CD4-positive, alpha-beta T cell treated with Interleukin-4 for 1 hour (primary cell): ENCODE measurements at regions not wholly inside any gene's neighbourhood (a gene's known extent, or its start where the extent isn't known, plus 50 kb on each side); places are given as distances from the start of the nearest gene placed in this dataset.
"Not testable (repeated sequence)": the region's sequence is repeated elsewhere in the genome, so short reads cannot be mapped to it uniquely, and the experiment has no call there.

Experiments
- DNase-seq, 2 donors: peaks; one replicate each; pipeline ENCODE4 v3.0.0-alpha.2; 2020 to 2022

DNA sequence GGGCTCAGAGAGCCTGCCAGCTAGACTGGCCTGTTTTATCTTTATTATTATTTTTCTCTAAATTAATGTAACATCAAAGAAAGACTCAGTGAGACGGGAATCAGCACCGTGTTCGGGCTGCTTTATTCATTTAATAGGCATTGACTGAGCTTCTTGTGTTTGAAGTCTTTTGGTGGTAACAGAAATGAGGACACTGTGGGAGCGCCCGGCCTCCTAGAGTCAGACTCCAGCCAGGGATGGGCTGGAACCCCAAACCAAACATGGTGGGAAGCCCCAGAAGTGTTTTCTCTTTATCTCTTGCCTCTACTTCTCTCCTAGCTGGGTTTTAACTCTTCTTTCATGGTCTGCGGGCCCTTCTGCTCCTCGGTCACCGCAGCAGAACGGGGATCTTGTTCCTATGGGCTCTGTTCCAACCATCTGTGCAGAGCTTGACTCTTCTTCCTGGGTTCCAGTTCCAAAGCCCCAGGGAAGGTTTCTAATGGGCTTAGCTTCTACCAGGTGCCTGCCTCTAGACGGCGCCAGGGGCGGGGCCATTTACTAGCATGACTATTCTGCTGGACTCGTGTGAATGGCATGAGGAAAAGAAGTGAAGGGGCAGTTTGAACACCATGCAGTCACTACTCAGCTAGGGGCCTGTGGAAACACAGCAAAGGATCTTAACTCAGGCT lies 123.8 kb downstream of the FGF18 start:
- DNase-seq = no peak

DNA sequence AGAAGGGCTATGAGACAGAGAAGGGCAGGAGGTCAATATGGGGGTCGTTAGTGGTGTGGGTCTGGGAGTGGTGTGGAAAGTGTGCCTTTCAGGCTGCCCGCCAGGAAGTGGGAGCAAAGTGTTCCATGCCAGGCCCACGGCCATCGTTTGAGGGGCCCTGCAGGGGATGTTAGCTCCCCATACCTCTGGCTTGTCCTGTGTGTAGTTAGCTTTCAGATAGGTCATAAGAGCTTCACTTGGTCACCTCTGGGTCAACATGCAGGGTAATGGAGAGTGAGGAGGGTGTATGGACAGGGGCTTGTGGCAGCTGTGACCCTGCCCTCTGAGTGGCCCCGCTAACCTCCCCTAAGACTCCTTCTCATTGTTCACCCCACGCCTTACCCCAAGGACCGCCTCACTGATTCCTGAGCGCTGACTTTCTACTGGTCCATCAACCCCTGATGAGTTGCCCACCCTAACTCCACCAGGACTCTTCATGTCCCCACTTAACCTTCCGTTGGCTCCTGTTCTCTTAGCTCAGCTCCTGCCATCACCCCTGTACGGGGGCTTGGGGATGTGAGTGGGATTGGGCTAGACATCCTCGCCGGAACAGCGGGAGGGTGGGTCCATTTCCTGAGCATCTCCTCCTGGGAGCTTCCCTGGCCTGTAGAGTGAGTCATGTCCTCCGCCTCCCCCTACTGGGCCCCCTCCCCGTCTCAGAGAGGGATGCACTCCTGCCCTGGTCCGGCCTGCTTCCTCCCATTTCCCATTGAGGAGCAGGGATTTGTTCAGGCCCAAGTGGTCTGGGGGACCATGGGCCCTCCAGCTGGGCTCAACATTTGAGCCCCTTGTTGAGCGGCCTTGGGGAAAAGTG lies 125.7 kb downstream of the FGF18 start:
- DNase-seq = no peak

DNA sequence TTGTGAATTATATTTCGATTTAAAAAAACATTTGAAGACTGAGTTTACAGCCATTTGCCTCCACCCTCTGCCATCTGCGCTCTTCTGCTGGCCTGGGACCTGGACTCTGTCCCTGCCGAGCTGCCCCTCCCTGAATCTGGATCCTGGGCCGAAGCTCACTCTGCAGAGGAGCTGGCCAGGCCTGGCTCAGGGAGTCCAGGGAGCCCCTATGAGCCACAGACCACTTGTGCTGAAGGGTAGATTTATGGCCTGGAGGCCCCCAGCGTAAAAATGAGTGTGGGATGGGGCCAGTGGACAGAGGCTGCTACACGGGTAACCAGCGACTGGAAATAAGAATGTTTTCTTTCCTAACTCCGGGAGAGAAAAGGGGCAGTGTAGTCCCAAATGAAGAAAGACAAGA lies 129.8 kb downstream of the FGF18 start:
- DNase-seq = no peak

DNA sequence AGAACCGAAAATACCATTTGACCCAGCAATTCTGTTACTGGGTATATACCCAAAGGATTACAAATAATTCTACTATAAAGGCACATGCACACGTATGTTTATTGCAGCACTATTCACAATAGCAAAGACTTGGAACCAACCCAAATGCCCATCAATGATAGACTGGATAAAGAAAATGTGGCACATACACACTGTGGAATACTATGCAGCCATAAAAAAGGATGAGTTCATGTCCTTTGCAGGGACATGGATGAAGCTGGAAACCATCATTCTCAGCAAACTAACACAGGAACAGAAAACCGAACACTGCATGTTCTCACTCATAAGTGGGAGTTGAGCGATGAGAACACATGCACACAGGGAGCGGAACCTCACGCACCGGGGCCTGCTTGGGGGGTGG lies 134.4 kb downstream of the FGF18 start:
- not testable (repeated sequence) for DNase-seq

DNA sequence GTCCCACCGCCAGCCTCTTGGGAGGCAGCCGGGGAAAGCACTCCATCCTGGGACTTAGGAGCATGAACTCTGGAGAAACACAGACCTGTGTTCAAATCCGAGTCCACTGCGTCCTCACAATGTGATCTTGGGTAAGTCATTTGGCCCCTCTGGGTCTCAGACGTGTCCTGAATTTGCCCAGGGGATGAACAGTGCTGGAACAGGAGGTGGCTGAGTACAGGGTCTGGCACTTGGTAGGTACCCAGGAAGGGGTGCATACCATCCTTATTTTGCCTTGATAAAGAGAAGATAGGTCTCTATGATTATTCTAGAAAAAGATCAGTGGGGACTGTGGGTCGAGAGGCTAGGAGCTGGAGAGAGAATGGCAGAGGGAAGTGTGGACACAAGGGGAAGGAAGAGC lies 135.7 kb downstream of the FGF18 start:
- DNase-seq = no peak

DNA sequence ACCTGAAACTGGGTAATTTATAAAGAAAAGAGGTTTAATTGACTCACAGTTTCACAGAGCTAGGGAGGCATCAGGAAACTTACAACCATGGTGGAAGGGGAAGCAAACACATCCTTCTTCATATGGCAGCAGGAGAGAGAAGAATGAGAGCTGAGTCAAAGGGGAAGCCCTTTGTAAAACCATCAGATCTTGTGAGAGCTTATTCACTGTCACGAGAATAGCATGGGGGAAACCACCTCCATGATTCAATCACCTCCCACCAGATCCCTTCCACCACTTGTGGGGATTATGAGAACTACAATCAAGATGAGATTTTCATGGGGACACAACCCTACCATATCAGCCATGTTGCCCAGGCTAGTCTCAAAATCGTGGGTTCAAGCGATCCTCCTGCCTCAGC lies 143.4 kb downstream of the FGF18 start:
- no peak for DNase-seq

DNA sequence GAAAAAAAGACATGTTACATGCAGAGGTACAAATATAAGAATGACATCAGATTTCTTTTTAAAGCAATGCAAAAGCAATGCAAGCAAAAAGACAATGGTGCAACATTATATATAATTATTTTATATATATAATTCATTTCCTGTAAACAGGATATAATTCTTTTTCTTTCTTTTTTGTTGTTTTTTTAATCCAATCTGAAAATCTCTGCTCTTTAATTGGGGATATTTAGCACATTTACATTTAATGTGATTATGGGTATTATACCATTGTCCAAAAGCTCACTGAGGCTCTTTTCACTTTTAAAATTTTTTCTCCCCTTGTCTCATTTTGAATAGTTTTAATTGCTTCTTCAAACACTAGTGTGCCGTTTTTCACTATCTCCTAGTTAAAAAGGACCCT lies 148.9 kb downstream of the FGF18 start:
- no peak for DNase-seq

DNA sequence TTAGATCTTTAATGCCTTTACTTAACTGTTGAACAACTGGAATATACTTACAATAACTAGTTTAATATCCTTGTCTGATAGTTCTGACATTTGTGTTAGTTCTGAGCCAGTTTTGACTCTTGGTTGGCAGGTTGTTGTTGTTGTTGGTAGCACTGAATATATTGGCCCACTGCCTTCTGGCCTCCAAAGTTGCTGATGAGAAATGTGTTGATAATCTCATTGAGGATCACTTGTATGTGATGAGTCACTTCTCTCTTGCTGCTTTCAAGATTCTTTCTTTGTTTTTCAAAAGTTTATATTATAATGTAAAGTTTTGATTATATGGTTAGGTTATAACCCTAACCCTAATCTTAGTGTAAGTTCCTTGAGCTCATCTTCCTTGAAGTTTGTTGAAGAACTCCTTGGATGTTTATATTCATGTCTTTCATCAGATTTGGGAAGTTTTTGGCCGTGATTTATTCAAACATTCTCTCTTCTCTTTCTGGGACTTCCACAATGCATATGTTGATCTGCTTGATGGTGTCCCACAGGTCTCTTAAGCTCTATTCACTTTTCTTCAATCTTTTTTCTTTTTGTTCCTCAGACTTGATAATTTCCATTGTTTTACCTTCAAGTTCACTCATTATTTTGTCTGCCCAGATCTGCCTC lies 149.7 kb downstream of the FGF18 start:
- no peak for DNase-seq

DNA sequence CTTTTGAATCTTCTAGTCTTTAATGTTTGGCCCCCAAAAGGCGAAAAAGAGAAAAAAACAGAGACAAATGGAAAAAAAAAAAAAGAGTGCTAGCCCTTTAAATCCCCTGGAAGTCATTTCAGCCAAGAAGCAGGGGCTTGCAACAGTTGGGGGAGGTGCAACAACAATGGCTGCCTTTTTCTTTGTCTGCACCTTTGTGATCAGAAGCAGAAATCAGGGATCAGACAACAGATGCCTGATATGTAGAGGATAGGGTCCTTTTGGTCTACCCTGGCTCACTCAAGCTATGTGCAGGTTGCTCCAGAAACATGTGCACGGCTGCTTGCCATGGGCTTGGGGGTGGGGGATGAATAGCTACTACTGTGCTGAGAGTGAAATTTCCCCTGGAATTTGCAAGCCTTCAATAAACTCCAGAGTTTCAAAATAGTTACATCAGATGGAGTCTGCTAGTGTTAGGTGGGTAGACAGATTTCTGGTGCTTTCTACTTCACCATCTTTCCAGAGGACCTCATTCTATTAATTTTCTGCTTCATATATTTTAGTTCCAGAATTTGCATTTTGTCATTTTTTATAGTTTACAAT lies 150.9 kb downstream of the FGF18 start:
- DNase-seq = no peak

DNA sequence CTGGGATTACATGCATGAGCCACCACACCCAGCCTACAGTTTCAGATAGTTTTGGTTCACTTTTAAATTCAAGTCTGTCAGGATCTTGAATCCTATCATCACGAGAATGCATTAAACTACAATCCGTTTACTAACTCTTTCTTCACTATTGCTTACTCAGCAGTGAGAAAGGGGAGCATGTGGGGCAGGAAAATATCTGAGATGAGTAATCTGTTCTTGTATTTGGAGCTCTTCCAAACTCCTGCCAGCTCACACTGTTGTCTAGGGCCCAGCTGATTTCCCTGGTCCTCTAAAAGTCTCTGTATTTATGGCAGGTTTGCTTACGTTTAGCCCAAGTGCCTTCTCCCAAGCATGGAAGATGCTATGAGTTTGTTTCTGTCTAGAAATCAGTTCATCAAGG lies 152.2 kb downstream of the FGF18 start:
- DNase-seq = no peak

DNA sequence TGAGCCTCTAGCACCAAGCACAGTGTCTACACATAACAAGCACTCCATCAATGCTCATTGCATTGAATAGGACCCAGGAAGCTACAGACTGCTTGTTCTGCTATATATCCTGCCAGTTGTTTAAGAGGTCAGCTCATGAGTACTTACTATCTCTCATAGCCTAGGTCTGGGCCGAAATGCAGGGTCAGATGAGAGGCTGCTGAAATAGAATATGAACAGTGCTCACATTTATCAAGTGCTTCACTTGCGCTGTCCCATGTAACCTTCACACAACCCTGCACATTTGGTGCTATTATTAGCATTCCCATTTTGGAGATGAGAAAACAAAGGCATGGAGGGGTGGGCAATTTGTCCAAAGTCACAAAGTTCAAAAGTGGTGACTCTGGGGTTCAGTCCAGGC lies 153.6 kb downstream of the FGF18 start:
- DNase-seq = no peak

DNA sequence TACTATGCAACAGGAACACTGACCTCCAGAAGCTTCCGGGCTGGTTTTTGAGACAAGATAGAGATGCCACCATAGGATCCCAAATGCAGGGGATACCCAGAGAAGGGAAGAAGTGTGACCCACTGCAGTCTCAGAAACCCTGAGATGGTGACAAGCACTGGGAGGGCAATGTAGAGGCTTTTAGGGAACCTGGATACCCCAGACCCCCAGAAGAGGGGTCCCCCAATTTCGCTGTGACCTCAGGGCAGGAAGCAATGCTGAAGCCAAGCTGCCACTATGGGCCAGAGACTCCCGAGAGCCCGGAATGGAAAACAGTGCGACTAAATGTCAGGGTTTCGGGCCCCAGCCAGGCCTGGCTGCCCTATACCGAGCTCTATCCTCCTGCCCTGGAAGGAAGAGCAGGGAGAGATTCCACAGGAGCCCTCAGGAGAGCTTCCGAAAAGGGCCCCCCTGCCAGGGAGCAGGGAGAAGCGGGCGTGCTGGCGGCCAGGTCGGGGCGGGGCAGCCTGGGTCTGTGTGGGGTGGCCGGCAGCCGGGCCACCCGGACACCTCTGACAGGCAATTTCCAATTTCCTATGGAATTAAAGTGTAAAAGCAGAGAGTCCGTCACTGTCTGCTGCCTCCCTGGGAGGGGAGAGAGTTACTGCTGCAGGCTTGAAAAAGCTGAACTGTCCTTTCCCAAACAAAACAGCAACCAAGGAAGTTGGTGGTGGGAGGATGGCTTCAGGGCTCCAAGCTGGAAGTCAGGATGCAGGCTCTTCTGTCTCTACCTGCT lies 154.2 kb downstream of the FGF18 start:
- DNase-seq = no peak

DNA sequence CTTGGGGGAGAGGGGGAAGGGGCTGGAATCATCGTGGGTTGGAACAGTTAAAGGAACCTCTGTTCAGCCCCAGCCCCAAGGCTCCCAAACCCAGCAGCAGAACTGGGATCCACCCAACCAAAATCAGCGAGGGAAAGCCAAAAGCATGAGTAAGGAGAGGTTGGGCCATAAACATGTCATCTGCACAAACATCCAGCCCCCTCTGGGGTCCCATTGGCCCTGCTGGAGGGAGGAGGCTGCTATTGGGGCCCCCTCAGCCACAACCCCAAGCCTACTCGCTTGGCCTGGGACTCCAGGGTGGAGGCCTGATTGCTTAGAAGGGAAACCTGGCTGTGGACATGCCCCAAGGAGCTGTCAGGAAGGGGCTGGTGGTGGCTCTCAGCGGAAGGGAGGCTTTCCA lies 154.9 kb downstream of the FGF18 start:
- no peak for DNase-seq

DNA sequence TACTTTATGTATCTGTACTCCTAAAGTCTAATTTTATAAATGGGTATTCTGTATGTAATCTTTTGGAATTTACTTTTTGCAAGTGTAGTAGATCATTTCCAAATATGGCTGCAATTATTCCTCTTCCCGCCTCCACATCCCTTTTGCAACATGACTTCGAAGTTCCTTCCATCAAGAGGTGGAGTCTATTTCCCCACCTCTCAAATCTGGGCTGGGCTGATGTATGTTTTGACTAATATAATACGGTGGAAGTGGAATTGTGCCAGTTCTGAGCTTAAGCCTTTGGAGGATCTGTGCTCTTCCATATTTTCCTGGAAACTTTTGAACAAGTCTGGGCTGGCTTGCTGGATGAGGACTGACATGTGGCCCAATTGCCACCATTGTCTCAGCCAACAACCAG lies 155.9 kb downstream of the FGF18 start:
- DNase-seq = no peak

DNA sequence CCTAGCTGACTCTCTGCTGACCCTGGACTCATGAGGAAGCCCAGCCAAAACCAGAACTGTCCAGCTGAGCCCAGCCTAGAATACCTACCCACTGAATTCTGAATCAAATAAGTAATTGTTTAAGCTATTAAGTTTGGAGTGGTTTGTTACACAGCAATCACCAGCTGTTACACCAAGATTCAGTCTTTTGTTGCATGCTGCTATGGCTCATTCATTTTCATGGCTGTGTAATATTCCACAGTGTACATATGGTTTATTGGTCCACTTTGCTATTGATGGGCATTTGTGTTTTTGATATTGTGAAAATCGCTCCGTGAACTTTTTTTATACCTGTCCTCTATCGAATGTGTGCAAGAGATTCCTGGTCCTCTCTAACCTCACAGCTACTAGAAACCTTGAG lies 156.4 kb downstream of the FGF18 start:
- no peak for DNase-seq

DNA sequence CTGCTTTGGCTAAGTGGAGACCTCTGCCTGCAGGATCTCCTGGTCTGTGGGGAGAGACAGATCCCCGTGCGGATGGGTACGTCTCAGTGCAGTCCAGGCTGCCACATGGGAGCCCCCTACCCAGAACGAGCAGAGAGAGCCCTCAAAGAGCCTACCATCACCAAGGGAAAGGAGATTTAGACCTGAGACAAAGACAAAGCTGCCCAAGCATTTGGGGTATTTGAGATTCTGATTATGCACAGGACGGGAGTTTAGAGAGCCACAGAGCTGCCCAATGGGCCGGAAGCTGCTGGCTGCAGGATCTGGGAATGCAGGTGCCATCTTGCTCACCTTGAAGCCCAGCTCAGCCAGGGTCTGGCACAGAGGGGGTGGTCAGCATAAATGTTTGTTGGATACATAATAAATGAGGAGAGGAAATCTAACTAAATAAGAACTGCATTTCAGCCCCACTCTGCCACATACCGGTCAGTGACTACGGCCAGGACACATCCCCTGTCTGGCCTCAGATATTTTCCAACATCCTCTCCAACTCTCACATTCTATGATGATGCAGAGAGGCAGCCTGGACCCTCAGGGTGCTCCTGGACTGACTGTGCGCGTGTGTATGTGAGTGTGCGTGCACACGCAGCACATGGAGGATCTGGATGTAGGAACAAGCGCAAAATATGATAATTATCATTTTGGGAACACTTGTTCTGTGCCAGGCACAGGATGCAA lies 157.8 kb downstream of the FGF18 start:
- DNase-seq = no peak

DNA sequence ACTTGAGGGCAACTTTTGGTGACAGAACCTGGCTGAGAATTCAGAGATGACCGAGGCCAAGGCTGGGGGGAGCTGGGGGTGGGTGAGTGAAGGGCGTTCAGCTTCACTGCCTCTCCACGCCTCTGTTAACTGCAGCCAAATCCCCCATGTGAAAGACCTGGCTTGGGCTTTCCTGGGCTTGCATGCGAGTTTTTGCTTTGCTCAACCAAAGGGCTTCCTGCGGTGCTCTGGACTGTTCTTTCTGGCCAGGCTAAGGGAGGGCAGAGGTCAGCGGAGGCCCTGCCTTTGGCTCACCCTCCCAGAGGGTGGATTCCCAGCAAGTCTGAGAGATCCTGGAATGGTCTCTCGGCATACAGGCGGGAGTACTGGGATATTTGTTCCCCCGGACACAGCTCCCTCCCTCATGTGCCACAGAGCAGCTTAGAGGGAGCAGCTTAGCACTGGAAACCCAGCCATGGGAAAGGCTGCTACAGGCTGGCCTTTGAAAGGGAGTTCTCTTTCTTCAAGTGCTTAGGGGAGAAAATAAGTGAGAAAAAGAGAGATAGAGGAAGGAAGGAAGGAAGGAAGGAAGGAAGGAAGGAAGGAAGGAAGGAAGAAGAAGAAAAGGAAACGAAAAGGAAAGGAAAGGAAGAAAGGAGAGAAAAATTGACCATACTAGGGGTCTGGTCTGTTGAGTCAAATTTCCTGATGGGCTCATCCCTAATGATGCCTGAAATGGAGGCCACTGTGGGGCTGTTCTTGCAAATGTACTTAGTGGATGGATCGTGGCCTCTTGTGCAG lies 158.8 kb downstream of the FGF18 start:
- DNase-seq = no peak

DNA sequence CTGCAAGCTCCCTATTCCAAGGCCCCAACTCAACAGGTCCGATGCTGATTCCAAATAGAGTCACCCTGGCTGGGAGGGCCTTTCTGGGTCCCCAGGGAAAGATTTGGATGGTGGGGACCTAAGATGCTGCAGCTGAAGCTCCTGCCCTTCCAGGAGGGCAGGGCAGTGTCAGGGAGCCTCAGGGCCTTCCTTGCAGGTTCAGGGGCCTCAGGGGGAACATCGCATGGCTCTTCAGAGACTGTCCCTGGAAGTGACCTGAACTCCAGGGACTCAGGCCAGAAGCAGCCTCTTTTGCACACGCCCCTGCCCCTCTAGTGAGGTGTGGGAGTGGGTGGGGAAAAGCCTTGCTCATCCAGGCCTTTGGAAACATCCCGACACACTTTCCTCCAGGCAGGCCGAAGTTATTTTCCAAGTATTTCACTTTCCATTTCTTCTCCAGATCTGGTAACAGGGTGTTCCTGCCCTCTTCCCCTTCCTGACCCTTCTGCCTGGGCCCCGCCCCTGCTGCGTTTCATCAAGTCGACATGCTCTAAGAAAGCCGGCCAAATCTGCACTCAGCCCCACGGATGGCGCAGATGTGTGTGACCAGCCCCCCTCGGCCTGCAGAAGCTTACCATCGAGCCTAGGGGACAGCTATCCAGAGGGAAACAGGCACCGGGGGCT lies 159.5 kb downstream of the FGF18 start:
- DNase-seq = no peak

DNA sequence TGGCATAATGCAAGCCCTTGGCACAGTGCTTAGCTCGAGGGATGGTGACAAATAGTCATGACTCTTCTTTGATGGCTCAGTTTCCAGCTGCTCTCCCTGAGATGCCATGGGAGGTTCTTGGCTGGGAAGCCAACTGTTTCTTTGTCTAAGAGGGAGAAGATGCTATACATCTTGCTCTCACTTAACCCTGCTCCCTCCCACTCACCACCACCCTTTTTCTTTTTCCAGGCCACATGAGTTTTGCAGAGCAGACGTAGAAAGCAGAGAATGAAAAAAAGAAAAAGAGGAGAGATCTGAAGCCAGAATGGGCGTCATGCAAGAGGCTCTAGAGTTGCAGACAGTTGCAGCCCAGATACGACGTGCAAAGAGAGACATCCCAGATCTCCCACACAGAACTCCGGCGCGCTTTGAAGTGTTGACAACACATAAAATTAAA lies 160.5 kb downstream of the FGF18 start:
- no peak for DNase-seq

DNA sequence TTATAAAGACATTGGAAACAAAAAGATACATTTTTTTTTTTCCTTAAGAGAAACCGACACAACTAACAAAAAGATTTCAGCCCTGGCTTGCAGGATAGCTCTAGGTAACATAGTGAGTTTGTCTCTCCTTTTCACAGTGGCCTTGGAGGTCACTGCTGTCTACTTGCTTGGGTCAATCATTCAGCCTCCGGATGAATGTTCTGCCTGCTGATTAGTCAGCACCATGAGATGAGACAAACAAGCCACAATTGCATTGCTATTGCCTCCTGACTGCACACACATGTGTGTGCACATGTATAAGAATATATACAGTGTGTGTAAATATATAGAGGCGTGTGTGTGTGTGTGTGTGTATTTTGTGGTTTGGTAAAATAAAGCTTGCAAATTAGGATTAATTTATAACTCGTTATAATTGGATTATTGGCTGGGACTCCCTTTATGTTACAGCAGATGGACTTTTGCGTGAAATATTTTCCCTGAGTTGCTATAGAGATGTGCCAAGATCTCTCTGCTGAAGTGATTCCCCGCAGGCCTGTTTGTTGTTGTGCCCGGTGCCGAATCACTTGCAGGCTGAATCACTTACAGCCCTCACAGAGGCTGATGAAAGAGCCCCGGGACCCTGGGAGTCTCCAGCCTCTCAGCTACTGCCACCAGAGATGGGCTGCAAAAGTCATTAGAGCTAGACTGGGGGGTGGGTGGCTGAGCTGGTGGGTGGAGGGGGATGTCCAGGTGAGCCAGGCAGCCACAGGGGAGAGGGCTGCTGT lies 161.2 kb downstream of the FGF18 start:
- DNase-seq = no peak
